Transverse colon (tissue), 4 donors: ENCODE measurements at regions not wholly inside any gene's neighbourhood (a gene's known extent, or its start where the extent isn't known, plus 50 kb on each side); places are given as distances from the start of the nearest gene placed in this dataset.

Experiments used
- CTCF ChIP-seq, 5 experiments: fragments of 200-600 bp in 3 of 5; fragments of 450-650 bp in 2 of 5; sonication (generic) in 3 of 5; IDR thresholded peaks; 1 replicate in 2 of 5; 2 replicates in 3 of 5; pipeline ENCODE4 v1.5.1; 2016 to 2017; ENCODE audit warnings: antibody characterized with exemption in 5 of 5, inconsistent platforms in 3 of 5, mild to moderate bottlenecking in 2 of 5, moderate library complexity in 1 of 5
- POLR2A ChIP-seq: fragments of 450-650 bp; IDR thresholded peaks from one replicate; pipeline ENCODE4 v1.6.1; 2016; ENCODE audit warnings: antibody characterized with exemption, mild to moderate bottlenecking, moderate library complexity
- POLR2AphosphoS5 ChIP-seq, 3 donors: sonication (generic); formaldehyde crosslinking; IDR thresholded peaks; one replicate each; pipeline ENCODE4 v1.6.1; 2016; ENCODE audit warnings: antibody characterized with exemption in 3 of 3

GRCh38 chr18:2392446-2392845, 178.9 kb downstream of the METTL4 start:
- TF ChIP-seq CTCF (IDR thresholded peaks at IDR 0.05), result no peak
- TF ChIP-seq POLR2AphosphoS5 (IDR thresholded peaks at IDR 0.05), result no peak
- no peak for TF ChIP-seq POLR2A
